GM21526 (cell line): ENCODE measurements at regions not wholly inside any gene's neighbourhood (a gene's known extent, or its start where the extent isn't known, plus 50 kb on each side); places are given as distances from the start of the nearest gene placed in this dataset.
"Not testable (repeated sequence)": the region's sequence is repeated elsewhere in the genome, so short reads cannot be mapped to it uniquely, and the experiment has no call there.

Source experiments
- ATAC-seq: cut with Tn5 transposase; IDR thresholded peaks from one replicate; pipeline ENCODE4 v1.9.1; 2021; ENCODE audit warnings: moderate library complexity; ENCODE audit not compliant: unreplicated experiment, low FRiP score

DNA sequence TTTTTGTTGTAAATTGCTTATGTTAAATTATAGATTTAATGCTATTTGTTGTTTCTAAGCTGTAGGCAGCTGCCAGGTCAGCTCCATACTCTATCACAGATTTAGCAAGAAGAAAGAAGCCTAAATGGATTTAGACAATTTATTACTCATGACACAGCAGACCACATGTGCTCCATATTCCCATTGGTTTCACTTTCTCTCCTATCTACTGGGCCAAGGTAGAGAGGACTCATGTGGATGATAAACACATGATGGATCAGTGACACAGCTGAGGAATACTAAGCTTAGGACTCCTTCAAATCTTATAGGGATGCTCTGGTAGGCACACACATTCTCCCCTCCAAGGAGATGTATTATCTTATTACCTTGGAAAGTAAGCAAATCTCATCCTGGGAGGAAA, 553.0 kb upstream of the ADGRB3 start:
- no peak for ATAC-seq

DNA sequence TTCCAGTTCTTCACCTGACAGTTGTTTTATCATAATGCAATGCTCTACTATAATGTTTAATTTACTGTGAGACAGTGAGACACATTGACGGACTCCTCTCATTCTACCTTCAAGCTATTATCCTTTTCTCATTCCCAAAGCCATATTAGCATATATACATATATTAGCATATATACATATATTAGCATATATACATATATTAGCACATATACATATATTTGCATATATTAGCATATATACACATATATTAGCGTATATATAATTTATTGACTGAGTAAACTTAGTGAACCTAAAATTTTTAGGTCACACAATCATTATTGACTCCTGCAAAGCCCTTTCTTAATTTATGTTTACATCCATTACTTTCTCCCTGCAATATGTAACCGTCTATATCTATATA, 555.0 kb upstream of the ADGRB3 start:
- ATAC-seq: no peak

DNA sequence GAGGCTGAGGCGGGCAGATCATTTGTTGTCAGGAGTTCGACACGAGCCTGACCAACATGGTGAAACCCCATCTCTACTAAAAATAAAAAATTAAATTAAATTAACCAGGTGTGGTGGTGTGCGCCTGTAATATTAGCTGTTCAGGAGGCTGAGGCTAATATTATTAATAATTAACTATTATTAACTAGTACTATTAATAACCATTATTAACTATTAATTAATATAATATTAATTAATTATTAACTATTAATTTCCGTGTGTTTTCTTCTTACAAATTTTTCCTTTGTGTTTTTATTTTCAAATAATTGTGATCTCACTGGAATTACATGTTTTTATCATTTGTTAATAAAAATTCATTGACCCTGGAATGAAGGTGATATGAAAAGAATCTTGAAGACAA, 557.4 kb upstream of the ADGRB3 start:
- no peak for ATAC-seq

DNA sequence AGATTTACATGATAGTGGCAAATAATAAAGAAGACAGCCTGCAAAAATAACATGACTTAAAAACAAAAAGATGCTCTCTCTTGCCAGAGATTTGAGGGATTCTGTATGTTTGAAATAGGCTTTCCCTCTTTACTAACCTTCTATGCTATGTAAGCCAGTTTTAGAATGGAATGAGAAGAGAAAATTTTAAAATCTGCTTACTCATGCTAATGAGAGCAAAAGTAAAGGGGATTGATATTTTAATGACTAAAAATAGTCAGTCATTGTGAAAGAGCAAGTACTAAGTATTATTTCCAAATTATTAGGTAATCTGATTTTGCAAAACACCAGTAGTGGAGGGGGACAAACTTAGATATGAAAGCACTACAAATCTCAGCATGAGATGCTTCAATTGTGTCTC, 563.3 kb upstream of the ADGRB3 start:
- no peak for ATAC-seq

DNA sequence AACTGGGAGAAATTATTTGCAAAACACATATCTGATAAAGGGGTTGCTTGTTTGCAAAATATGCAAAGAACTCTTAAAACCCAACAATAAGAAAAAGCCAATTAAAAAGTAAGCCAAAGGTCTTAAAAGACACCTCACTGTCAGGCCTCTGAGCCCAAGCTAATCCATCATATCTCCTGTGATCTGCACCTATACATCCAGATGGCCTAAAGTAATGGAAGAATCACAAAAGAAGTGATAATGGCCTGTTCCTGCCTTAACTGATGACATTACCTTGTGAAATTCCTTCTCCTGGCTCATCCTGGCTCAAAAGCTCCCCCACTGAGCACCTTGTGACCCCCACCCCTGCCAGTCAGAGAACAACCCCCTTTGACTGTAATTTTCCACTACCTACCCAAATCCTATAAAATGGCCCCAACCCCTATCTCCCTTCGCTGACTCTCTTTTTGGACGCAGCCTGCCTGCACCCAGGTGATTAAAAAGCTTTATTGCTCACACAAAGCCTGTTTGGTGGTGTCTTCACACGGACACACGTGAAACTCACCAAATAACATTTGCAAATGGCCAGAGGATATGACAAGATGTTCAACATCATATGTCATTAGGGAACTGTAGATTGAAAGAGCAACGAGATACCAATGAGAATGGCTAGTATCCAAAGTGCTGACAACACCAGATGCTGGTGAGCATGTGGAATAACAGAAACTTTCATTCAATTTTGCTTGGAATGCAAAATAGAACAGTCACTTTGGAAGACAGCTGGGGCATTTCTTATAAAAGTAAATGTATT, 565.0 kb upstream of the ADGRB3 start:
- no peak for ATAC-seq

DNA sequence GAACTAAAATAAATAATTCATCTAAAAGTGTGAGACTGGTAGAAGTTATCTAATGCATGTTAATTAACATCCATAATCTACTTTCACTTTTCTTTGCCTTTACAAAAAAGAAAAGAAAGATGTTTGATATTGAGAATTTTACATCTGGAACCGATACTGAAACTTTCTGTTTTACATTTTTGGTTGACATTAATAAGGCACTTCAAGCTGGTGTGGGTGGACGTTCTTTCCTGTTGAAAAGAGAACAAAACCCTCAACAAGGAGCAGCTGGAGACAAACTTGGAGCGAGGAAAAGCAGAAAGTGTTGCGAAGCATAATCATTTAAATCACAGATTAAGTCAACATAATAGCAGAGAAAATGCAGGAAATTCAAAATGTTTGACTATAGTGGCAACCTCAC, 575.2 kb upstream of the ADGRB3 start:
- ATAC-seq: no peak

DNA sequence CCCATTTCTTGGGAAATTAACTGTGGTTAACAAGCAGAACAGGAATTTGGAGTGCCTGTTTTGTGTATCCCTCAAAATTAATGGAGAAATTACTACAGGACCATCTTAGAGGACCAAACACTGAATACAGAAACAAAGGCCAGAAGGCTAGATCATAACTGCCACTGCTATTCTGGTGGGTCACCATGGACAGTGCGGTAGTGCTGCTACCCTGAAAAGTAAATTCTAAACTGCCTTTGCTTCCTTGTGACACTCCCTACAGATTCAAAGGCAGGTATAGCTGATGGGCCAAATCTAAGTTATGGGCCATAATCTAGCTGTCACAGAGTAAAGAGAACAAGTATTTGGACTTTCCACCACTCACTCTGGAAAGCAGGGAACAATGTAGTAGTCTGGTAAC, 575.8 kb upstream of the ADGRB3 start:
- ATAC-seq: no peak

DNA sequence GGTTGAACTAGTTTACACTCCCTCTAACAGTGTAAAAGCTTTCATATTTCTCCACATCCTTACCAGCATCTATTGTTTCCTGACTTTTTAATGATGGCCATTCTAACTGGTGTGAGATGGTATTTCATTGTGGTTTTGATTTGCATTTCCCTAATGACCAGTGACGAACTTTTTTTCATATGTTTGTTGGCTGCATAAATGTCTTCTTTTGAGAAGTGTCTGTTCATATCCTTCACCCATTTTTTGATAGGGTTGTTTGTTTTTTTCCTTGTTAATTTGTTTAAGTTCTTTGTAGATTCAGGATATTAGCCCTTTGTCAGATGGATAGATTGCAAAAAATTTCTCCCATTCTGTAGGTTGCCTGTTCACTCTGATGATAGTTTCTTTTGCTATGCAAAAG, 578.5 kb upstream of the ADGRB3 start:
- not testable (repeated sequence) for ATAC-seq

DNA sequence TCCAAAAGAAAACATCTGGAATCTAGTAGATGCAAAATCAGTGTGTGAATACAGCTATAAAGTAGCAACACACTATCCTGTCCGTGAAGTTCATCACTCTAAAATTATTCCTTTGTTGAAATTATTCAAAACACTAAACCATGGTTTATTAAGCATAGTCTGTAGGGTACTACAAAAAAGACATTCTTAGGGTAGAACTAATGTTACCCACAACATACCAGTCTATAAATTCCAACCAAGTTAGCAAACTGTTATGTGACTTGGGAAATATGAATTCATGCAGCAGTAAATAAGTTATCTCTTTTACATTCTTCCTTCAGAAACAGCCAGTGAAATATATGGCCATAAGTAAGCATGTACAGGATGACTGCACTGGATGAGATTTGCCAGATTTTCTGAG, 580.3 kb upstream of the ADGRB3 start:
- ATAC-seq: no peak

DNA sequence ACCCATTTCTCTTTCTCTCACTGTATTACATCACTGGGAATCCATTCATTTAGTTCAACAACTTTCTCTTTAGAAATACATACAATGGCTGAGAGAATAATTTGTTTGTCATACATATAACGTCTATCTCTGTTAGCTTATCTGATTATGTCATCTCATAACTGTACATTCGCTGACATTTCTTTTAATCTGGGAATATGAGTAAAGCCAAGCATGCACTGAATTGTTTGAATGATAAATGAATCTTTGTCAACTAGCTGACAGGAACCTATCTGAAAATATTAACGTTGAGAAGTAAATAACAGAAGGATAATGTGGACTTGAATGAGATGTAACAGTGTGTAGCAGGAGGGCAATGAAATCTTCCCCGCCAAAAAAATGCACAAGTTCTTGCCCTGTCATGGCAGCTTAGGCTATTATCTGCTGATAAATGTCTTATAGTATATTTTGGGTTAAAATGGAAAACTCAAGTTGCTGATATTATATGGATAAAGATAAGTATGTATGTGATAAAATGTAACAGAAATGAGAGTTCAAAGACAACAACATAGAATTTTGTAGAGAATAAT, 581.2 kb upstream of the ADGRB3 start:
- ATAC-seq: no peak

DNA sequence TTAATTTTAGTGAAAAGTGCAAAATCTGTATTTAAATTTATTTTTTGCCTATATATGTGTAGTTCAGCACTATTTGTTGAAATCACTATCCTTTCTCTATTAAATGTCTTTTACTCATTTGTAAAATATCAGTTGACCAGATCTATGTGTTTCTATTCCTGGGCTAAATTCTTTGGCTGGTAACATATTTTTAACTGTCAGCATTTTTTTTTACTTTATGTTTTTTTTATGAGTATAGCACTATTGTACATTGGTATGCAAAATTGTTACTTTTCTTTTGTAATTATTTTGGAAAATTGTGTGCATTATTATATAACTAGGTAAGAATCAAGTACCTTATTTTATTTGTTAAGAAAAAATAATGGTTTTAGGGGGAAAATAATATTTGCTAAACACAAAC, 582.8 kb upstream of the ADGRB3 start:
- no peak for ATAC-seq

DNA sequence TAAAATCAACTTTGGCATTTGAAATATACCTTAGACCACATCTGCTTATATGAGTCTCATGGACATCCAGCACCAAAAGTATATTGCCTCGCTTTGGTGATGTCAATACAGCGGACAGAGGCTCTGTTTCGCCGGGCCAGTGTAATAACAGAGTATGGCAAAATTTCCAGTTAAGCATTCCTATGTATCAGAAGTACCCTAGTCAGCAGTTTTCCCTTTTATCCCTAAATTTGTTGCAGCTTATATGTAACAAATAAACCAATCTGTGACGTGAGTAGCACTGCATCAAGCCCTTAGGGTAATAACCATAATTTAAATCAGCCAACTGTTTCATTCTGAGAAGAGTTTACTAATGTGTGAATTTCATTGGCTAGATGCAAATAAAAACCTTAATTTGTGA, 585.5 kb upstream of the ADGRB3 start:
- ATAC-seq: no peak

DNA sequence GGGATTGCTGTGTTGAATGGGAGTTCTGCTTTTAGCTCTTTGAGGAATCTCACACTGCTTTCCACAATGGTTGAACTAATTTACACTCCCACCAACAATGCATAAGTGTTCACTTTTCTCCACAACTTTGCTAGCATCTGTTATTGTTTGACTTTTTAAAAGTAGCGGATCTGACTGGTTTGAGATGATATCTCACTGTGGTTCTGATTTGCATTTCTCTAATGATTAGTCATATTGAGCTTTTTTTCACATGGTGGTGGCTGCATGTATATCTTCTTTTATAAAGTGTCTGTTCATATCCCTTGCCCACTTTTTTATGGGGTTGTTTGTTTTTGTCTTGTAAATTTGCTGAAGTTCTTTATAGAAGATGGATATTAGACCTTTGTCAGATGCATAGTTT, 588.3 kb upstream of the ADGRB3 start:
- no peak for ATAC-seq

DNA sequence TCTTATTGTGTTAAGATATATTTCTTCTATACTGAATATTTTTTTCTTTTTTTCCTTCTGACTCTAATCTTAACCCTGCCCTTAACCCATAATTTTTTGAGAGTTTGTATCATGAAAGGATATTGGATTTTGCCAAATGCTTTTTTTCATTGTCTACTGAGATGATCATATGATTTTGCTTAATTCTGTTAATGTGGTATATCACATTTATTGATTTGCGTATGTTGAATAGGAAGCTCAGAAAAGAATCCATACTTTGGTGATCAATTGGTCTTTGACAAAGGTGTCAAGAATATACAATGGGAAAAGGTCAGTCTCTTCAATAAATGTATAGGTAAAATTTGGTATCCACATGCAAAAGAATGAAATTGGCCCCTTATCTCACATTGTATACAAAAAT, 588.8 kb upstream of the ADGRB3 start:
- no peak for ATAC-seq

DNA sequence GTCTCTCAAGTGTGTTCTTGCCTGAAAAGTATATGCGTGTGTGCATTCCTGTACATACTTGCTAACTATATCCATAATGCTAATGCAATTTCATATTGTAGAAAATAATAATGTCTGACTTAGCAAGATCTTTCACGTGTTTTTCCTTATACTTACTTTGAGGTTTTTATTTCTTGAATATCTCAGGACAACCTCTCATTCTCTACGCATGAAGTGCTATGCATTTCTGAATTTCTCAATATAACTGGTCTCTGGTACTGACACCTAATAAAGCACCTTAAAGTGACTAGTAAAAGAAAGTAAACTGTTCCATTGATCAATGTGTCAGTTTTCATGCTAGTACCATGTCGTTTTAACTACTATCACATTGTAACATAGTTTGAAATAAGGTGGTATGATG, 589.9 kb upstream of the ADGRB3 start:
- no peak for ATAC-seq

DNA sequence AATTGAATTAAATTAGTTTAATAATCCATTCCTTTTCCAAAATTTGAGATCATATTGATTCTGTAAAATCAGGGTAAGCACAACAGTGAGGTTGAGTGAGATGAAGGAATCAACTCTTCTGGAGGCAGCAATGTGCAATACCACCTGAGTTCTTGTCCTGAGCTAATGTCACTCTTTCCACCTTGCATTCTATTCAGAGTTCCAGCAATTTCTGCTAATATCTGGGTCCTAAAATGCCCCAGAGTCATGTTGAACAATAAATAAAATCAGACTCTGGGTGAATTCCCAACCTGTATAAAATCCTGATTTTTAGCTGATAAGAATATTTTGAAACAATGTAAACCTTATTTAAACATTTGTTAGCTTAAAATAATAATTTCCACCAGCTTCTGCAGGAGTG, 590.8 kb upstream of the ADGRB3 start:
- ATAC-seq: no peak

DNA sequence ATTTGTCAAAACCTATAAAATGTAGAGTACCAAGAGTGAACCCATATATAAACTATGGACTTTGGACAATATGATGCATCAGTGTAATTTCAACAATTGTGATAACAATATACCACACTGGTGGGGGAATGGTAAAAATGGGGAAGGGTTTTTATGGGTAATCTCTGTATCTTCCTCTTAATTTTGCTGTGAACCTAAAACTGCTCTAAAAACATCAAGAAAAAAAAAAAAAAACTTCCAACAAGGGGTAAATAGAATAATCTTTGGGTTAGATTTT, 592.0 kb upstream of the ADGRB3 start:
- ATAC-seq: no peak

DNA sequence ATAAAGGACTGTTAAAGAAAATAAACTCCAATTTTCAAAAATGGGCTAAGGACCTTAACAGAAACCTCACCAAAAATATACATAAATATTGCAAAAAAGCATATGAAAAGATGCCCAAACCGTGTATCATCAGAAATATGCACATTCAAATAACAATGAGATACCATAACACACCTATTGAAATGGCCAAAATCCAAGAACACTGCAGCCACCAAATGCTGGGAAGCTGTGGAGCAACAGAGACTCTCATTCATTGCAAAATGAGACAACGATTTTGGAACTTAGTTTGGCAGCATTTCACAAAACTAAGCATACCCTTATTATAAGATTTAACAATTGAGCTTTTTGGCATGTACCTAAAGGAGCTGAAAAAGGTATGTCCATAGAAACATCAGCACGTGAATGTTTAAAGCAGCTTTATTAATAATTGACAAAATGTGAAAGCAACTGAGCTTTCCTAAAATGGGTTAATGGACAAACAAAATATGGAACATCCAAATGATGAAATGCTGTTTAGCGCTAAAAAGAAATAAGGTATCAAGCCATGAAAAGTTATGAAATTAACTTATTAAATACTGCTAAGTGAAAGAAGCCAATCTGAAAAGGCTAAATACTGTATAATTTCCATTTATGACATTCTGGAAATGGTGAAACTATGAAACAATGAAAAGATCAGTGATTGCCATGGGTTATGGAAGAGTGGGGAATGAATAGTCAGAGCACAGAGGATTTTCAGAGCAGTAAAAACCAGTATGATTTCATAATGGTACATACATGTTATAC, 592.6 kb upstream of the ADGRB3 start:
- no peak for ATAC-seq

DNA sequence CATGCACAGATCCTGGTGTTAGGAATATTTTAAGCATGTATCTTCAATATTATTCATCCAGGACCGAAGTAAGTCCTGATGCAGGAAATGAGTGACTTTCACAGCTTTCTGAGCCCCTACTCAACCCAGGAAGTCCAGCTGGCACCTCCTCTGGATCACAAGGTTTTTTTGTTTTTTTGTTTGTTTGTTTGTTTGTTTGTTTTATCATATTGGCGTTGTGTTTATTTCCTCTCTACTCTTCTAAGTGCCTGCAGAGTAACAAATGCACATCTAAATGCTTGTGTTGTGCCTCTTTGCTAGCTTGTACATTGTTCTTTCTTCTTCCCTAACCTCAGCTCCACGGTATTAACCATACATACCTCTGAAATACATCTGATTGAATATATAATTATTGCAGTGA, 594.3 kb upstream of the ADGRB3 start:
- ATAC-seq: no peak

DNA sequence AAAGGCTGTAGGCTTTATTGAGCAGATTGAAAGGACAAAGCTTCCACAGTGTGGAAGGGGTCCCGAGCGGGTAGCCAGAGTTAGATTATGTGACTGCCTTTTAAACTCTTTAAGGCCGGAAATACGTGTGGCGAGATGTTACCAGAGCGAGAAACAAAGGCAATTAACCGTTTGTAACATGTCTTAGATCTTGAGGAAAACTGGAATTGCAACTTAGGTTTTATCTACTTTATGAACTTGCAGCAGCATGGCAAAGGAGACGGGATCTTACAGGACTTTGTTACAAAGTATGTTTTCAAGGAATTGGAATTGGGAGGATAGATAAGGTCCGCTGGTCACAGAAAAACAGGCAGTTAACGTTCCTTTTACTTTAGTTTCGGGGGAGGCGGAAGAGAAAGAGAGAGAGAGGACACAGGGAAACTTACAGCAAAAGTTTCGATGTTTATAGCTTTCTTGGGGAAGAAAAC, 594.7 kb upstream of the ADGRB3 start:
- ATAC-seq: no peak

DNA sequence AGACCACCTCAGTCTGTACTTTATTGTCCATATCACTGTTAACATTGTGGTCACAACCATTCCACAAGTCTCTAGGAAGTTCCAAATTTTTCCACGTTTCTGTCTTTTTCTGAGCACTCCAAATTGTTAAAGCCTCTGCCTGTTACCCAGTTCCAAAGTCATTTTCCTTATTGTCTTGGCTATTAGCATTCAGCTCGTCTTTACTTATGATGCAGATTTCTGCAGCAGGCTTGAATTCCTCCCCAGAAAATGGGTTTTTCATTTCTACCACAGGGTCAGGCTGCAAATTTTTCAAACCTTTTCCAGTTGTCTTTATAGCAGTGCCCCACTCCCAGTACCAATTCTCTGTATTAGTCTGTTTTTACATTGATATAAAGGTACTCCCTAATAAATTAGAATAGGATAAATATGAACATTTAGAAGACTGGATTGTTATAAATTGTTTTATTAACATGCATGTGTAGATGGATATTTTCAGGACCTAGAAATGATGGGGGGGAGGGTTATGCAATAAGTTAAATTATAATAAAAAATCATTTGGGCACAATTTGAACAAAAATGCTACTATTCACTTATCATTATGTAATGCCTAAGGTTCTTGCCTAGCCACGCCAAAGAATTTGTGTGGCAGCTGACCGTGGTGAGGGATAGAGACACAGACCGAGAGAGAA, 595.3 kb upstream of the ADGRB3 start:
- no peak for ATAC-seq
